AG10803 (cell line): ENCODE measurements at regions not wholly inside any gene's neighbourhood (a gene's known extent, or its start where the extent isn't known, plus 50 kb on each side); places are given as distances from the start of the nearest gene placed in this dataset.

Source experiments
- DNase-seq: peaks from one replicate; pipeline ENCODE4 v3.0.0; 2010; ENCODE audit warnings: low read depth
- H3K4me3 ChIP-seq: 2 replicates; pipeline ENCODE4 v1.5.1; 2011; ENCODE audit warnings: mild to moderate bottlenecking, low read length, control low read depth
- TF ChIP-seq, protein P1 (sequence below): conservative IDR thresholded peaks from 2 replicates; pipeline ENCODE4 v1.5.1; 2011; ENCODE audit warnings: mild to moderate bottlenecking, low read length, control low read depth, inconsistent platforms

GRCh38 chr12:83980398-83980797, 932.2 kb downstream of the SLC6A15 start:
- TF ChIP-seq, protein P1, sequence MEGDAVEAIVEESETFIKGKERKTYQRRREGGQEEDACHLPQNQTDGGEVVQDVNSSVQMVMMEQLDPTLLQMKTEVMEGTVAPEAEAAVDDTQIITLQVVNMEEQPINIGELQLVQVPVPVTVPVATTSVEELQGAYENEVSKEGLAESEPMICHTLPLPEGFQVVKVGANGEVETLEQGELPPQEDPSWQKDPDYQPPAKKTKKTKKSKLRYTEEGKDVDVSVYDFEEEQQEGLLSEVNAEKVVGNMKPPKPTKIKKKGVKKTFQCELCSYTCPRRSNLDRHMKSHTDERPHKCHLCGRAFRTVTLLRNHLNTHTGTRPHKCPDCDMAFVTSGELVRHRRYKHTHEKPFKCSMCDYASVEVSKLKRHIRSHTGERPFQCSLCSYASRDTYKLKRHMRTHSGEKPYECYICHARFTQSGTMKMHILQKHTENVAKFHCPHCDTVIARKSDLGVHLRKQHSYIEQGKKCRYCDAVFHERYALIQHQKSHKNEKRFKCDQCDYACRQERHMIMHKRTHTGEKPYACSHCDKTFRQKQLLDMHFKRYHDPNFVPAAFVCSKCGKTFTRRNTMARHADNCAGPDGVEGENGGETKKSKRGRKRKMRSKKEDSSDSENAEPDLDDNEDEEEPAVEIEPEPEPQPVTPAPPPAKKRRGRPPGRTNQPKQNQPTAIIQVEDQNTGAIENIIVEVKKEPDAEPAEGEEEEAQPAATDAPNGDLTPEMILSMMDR: no peak
- no peak overlapping the region for H3K4me3 ChIP-seq
- no peak for DNase-seq

- TF ChIP-seq, protein P1: no peak
- no peak overlapping the region for H3K4me3 ChIP-seq
- no peak for DNase-seq
Measured at GRCh38 chr12:83979785-83980184, 932.8 kb downstream of the SLC6A15 start.

GRCh38 chr12:83971781-83972180, 940.8 kb downstream of the SLC6A15 start:
- TF ChIP-seq, protein P1: no peak
- DNase-seq: peak; percentile 12
- no peak overlapping the region for H3K4me3 ChIP-seq

GRCh38 chr12:83960767-83961166, 951.8 kb downstream of the SLC6A15 start:
- no peak overlapping the region for H3K4me3 ChIP-seq
- no peak for DNase-seq
- TF ChIP-seq, protein P1: no peak

GRCh38 chr12:83958997-83959396, 953.6 kb downstream of the SLC6A15 start:
- TF ChIP-seq, protein P1: no peak
- no peak for DNase-seq
- H3K4me3 ChIP-seq: no peak overlapping the region

- TF ChIP-seq, protein P1: no peak
- DNase-seq: no peak
- H3K4me3 ChIP-seq: no peak overlapping the region
Measured at GRCh38 chr12:83954956-83955601, 957.5 kb downstream of the SLC6A15 start.

DNA sequence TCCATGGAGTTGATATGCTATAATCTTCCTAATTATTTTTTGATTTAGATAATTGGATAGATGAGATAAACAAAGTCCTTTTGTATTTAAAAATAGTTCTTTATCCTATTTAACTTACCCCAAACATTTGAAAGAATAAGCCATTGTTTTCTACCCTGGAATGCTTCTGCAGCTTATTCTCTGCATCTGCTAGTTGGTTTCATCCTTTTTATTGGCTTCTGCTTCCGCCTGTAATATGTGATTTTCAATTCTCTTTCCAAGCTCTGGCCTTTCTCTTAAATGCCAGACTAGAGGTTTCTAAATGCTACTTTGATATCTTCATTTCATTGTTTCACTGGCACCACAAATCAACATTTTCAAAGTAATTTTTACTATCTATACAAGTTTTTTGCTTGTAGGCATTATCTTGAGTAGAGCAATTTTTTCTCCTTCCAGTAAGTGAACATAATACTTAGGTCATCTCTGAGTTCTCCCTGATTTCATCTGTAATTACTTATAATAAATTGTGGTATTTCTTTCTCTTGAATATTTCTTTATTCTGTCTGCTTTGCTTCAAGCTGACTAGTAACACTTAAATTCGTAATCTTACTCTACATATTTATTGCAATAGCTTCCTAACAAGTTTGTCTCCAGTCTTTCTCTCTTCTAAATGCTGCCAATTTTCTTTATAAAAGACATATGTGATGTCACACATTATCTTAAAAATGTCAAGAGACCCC, 958.4 kb downstream of the SLC6A15 start:
- DNase-seq: no peak
- TF ChIP-seq, protein P1: no peak
- H3K4me3 ChIP-seq: no peak overlapping the region
